ENCODE measurements at regions not wholly inside any gene's neighbourhood (a gene's known extent, or its start where the extent isn't known, plus 50 kb on each side); places are given as distances from the start of the nearest gene placed in this dataset.
"Not testable (repeated sequence)": the region's sequence is repeated elsewhere in the genome, so short reads cannot be mapped to it uniquely, and the experiment has no call there.

- H3K4me3 ChIP-seq (replicated peaks; ENCODE audit: insufficient read depth, low read length), result no peak overlapping the region
- DNase-seq (ENCODE audit: low read depth in 1 of 2, low spot score in 1 of 2), result no peak
- TF ChIP-seq SPI1 (IDR thresholded peaks at IDR 0.05; ENCODE audit: borderline replicate concordance, low read depth) (no peak), REST (IDR thresholded peaks at IDR 0.05; ENCODE audit: insufficient replicate concordance, low read depth) (no peak), GABPA (IDR thresholded peaks at IDR 0.05; ENCODE audit: low read depth) (no peak)
- TF ChIP-seq, protein P1, sequence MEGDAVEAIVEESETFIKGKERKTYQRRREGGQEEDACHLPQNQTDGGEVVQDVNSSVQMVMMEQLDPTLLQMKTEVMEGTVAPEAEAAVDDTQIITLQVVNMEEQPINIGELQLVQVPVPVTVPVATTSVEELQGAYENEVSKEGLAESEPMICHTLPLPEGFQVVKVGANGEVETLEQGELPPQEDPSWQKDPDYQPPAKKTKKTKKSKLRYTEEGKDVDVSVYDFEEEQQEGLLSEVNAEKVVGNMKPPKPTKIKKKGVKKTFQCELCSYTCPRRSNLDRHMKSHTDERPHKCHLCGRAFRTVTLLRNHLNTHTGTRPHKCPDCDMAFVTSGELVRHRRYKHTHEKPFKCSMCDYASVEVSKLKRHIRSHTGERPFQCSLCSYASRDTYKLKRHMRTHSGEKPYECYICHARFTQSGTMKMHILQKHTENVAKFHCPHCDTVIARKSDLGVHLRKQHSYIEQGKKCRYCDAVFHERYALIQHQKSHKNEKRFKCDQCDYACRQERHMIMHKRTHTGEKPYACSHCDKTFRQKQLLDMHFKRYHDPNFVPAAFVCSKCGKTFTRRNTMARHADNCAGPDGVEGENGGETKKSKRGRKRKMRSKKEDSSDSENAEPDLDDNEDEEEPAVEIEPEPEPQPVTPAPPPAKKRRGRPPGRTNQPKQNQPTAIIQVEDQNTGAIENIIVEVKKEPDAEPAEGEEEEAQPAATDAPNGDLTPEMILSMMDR (IDR thresholded peaks at IDR 0.05; ENCODE audit: insufficient read depth, low read length), result no peak
- H3K27ac ChIP-seq (replicated peaks), result no peak overlapping the region
- no peaks in the 10 kb centered on the region for H3K27me3 ChIP-seq (ENCODE audit: insufficient read depth, poor library complexity, severe bottlenecking)
These were observed 203.6 kb upstream of the NBEA start for GRCh38 chr13:34738254-34738992.

DNA sequence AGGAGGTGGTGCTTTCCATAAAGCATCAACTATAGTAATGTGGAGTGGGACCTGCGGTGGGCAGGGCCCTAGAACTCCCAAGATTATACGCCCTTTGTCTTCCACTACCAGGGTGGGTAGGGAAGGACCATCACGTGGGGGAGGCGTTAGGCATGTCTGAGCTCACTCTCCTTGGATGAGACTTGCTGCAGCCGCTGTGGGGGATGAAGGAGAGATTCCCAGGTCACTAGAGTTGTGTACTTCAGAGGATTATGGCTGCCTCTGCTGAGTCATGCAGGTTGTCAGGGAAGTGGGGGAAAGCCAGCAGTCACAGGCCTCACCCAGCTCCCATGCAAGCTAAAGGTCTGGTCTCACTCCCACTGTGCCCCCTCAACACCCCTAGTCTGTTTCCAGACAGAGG lies 195.0 kb upstream of the NBEA start:
- not testable (repeated sequence) for DNase-seq (ENCODE audit: low read depth in 1 of 2, low spot score in 1 of 2); H3K27ac ChIP-seq (replicated peaks); H3K4me3 ChIP-seq (replicated peaks; ENCODE audit: insufficient read depth, low read length); H3K27me3 ChIP-seq (ENCODE audit: insufficient read depth, poor library complexity, severe bottlenecking)

DNA sequence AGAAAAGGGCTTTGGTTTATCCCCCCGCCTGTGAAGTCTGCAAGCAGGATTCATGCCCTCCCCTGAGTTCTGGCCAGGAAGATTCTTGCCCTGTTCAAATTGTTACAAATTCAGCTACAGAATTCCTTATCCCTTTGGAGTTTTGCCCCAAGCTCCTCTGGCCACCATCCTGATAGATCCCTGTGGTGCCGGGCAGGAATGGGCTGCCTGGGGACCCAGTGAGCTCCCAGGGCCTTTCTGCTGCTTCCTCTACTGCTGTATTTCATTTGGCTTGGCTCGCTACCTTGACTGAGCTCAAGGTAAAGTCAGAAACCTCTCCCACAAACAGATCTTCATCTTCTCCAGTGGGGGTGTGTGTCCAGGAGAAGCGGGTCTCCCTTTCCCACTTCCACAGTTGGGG lies 194.6 kb upstream of the NBEA start:
- Histone ChIP-seq H3K4me3 (replicated peaks; ENCODE audit: insufficient read depth, low read length) (no peak overlapping the region), H3K27ac (replicated peaks) (no peak overlapping the region), H3K27me3 (ENCODE audit: insufficient read depth, poor library complexity, severe bottlenecking) (peaks cover 3% of the 10 kb centered on the region)
- no peak for TF ChIP-seq REST (IDR thresholded peaks at IDR 0.05; ENCODE audit: insufficient replicate concordance, low read depth)
- TF ChIP-seq GABPA (IDR thresholded peaks at IDR 0.05; ENCODE audit: low read depth), result no peak
- TF ChIP-seq, protein P1 (IDR thresholded peaks at IDR 0.05; ENCODE audit: insufficient read depth, low read length), result no peak
- TF ChIP-seq SPI1 (IDR thresholded peaks at IDR 0.05; ENCODE audit: borderline replicate concordance, low read depth), result no peak
- TF ChIP-seq POLR2AphosphoS5 (IDR thresholded peaks at IDR 0.05; ENCODE audit: low read depth), result no peak
- DNase-seq (ENCODE audit: low read depth in 1 of 2, low spot score in 1 of 2), result no peak

- Histone ChIP-seq H3K27me3 (ENCODE audit: insufficient read depth, poor library complexity, severe bottlenecking) (peaks cover 3% of the 10 kb centered on the region), H3K4me3 (replicated peaks; ENCODE audit: insufficient read depth, low read length) (no peak overlapping the region), H3K27ac (replicated peaks) (no peak overlapping the region)
- TF ChIP-seq POLR2AphosphoS5 (IDR thresholded peaks at IDR 0.05; ENCODE audit: low read depth), result no peak
- no peak for TF ChIP-seq GABPA (IDR thresholded peaks at IDR 0.05; ENCODE audit: low read depth)
- TF ChIP-seq REST (IDR thresholded peaks at IDR 0.05; ENCODE audit: insufficient replicate concordance, low read depth), result no peak
- TF ChIP-seq, protein P1 (IDR thresholded peaks at IDR 0.05; ENCODE audit: insufficient read depth, low read length), result no peak
- no peak for TF ChIP-seq SPI1 (IDR thresholded peaks at IDR 0.05; ENCODE audit: borderline replicate concordance, low read depth)
- DNase-seq (ENCODE audit: low read depth in 1 of 2, low spot score in 1 of 2), result no peak
These were observed 194.0 kb upstream of the NBEA start for GRCh38 chr13:34748073-34748472.

Measured in HL-60 (cell line).